ENCODE measurements at regions not wholly inside any gene's neighbourhood (a gene's known extent, or its start where the extent isn't known, plus 50 kb on each side); places are given as distances from the start of the nearest gene placed in this dataset.
A peak's percentile ranks its signal among the peaks of the same experiment; 100 is the strongest.

DNA sequence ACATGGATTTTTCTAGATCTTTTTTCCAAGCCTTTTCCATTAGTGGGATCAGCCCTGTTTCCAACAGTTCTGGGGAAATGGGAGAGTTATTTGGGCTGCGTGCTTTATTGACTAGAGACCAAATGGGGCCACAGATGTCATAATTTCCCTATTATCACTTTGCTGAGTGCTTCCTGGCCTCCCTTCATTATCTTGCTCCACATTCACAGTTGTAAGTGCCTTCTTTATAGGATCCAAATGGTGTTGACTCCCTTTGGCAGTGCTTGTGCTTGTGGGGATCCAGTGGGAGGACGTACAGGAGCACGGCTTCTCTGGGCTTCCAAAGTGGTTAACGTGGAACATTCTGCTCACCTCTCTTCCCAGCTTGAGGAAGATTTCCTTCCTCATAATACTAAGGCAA is 141.0 kb upstream of the RMST start:
- no peak for DNase-seq

GRCh38 chr12:97322388-97322787 is 140.2 kb upstream of the RMST start:
- DNase-seq: no peak

DNA sequence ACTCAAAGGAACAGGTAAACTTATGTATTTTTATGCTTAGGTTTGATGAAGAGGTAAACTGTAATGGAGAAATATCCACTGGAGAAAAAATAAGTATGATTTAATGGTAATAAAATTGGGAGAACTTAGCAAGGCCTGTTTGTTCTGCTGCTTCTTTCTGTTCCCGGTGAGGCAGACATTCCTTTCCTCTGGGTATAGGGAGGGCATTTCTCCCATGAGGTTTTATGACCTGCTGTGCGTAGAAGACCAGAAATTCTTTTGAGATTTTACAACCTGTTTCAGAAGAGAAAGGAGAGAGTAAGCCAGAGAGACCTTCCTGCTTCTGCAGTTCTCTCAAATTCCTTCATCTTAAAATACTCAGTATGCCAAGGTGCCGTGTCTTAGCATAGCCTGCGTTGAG is 139.4 kb upstream of the RMST start:
- DNase-seq: no peak

DNA sequence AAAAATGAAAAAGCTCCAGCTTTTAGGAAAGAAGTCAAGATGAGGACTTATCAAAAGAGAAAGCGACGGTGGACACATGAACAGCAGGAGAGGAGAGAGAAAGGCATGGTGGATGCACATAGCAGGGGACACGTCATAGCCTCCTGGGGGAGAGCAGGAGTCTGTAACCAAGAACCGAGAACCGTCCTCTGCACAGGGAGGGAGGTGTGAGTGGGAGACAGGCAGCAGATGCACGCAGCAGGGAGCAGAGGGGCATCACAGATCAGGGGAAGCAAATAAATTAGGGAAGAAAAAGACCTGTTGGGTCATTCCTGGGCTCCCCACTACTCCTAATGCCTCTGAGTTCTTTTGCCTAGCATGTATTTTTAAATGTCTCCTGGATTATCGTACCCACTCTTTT is 138.1 kb upstream of the RMST start:
- no peak for DNase-seq

GRCh38 chr12:97335115-97335514 is 127.5 kb upstream of the RMST start:
- DNase-seq: no peak

DNA sequence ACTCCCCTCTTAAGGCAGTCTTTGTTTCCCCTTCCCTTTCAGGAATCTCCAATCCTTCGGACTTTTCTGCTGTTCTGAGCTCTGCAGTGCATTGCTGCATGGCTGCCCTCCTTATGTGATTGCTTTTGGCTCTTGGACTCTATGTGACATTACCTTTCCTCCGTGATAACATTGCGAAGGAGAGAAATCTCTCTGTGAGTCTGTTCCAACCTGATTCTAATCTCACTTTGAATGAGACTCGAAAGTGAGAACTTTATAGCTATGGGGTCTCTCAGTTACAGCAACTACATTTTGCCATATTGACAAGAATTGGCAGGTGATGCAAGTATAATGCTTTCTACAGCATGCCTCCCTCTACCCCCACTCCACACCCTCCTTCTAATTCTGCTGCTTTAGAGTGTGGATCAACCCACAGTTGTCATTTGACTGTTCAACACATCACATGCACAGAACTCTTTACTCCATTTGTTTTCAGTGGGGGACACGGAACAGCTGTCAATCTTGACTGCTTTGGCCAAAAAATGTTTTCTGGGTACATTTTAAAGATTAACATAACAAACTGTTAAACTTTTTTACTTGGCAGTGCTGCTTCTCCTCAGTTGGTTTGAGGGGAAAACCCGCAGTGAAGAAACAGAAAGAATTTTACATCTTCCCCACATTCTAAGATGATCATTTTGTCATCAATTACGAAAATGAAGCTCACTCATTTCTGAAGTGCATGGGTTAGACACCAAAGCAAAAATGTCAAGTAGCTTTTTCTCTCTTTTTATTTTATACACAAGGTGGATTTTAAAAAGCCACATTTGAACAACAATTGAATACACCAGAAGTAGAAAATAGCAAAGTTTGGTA is 125.5 kb upstream of the RMST start:
- no peak for DNase-seq

GRCh38 chr12:97342130-97342529 is 120.5 kb upstream of the RMST start:
- DNase-seq: no peak

DNA sequence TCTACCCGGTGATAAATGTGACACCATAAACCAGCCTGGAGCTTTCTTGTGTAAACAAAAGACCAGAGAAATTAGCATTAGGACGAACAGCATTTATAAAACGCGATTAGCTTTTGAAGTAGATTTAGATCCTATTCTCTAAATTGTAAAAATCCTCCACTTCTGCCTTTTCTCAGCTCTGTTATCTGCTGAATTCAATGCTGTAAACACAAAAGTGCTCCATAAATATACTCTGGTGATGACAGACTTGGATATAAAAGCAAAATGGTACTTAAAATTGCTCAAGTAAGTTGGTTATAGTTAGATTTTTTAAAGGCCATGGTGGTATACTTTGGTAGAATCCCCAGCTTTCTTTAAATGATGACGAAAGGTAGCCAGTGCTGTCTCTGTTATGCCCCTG is 114.6 kb upstream of the RMST start:
- DNase-seq: no peak

GRCh38 chr12:97358361-97358760 is 104.2 kb upstream of the RMST start:
- no peak for DNase-seq

DNA sequence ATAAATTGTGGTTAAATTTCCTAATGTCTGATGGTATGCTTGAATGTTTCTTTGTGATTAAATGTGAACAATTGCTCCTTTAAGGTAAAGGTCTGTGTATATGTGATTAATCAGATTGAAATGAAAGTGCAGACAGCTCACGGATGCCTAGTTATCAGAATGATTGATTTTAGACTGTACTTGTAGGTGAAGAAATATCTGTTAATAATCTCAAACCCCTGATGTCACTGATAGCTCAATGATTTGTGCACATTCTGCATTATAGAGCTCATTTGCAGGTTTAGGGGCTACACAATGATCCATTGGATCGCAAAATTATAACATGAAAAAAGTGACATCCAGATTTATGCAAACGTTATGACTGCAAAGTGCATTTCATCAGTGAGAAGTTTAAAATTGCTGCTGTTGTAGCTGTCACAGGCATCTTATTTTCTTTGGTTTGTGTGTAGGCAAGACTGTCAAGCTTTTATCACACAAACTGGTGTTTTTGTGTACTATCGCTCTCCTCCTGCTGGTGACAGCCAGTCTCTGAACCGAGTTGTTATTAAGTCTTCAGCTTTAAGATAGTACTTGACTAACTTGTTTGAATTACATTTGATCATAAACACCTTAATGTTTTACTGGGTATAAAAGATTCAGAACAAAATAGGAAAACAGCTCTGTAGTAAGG is 103.4 kb upstream of the RMST start:
- DNase-seq: no peak

DNA sequence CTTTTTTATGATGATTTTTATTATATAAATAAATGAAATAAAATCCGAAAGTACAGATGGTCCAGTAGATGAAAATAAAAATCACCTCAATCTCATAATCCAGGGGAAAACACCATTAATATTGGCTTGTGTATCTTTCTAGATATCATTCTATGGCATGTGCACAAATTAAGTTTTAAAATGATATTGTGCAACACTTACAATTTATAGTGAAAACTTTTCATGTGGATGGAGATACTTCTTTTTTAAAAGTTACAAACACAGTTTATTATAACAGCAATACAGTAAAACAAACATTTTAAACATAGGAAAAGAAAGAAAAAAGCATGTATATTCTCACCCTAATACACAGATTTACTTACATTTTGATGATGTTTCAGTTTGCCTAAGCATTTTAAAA is 98.9 kb upstream of the RMST start:
- no peak for DNase-seq

GRCh38 chr12:97368462-97369163 is 94.0 kb upstream of the RMST start:
- no peak for DNase-seq

DNA sequence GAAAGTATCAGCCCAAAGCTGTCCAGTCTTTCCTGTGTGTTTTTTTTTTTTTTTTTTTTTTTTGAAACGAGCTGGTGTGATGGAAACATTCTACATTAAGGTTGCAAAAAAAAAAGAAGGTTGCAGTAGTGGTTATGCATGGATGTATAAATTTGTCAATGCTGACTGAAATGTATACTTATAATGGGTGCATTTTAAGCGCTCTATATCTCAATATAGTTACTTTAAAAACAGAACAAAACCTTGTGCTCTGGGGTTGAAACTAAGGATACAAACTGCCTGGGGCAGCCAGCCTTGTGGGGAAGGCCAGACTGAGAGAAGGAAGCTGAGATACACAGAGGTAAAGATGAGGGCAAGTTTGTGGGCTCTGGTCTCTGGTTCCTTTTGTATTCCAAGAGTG is 87.3 kb upstream of the RMST start:
- no peak for DNase-seq

DNA sequence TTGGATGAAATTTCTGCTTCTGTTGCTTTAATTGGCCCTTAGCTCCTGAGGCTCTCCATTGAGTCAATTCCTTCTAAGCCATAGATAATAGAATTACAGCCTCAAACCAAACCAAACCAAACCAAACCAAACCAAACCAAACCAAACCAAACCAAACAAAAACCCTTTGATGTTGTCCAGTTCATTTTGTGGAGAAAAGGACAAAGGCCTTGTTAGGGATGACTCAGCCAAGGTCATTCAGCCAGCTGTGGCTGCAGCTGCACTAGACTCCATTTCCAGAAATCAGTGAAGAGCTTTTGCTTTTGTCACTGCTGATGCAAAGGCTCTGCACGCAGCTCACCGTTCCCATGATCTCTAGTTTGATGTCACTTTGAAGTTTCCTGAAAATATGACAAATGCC is 82.2 kb upstream of the RMST start:
- DNase-seq: peak in 4 of 56 donors; percentile 1 to 14 (median 4)

- DNase-seq: no peak
These were observed 77.5 kb upstream of the RMST start for GRCh38 chr12:97385121-97385520.

DNA sequence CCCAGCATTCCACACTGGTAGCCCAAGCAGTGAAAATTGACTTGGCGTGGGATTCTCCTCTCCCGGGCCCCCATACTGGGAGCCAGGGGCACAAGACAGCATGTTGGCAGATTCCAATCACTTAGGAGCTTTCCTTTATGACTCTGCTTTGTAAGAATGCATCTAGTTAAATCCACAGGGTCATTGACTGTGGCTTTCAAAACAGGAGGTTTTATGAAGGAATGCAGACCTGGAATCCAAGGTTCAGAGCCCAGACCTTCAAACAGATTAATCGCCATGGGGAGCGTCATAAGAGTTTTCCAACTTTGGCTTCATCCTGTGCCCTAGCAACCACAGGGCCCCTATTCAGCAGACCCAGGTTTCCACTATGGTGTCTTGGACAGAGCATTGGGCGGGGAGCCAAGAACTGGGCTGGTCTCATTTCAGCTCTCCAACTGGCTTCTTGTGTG is 76.4 kb upstream of the RMST start:
- DNase-seq: peak in 23 of 56 donors; percentile 1 to 60 (median 9)

DNA sequence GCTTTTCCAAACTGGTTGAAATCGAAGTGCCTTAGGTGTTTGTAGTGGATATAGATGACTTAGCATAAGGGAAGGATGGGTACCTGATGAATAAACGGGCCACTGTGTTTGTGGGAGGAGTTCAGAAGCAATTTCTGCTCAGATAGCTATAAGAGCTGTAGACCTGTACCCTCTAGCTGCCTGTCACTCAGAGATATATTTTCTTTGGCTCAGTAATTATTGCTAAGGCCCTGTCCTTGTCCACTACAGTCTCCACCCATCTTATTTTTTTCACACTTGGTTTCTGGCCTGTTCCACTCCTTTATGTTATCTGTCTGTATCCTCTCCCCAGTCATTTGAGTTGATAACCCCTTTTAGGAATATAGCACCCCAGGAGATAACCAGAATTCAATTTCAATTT is 74.8 kb upstream of the RMST start:
- DNase-seq: no peak

- DNase-seq: no peak
These were observed 67.9 kb upstream of the RMST start for GRCh38 chr12:97394657-97395056.

DNA sequence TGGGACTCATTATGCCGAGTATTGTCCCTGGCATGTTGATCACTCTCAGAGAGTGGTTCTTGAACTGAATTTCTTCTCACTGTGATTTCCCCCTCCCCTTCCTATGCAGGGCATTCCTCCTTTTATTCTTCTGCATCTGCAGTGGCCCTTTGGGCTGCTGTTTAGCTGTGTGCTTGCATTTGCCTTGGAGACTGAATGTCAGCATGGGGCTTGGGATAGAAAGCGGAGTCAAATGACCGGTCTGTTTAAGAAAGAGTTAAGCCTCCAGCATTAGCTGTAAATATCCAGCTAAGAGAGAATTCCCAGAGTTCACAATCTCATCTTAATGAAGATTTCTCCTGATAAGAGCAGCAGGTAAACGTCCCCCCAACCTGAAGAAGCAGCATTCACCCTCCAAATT is 65.6 kb upstream of the RMST start:
- no peak for DNase-seq

GRCh38 chr12:97398704-97399103 is 63.9 kb upstream of the RMST start:
- no peak for DNase-seq

GRCh38 chr12:97404093-97404492 is 58.5 kb upstream of the RMST start:
- no peak for DNase-seq

DNA sequence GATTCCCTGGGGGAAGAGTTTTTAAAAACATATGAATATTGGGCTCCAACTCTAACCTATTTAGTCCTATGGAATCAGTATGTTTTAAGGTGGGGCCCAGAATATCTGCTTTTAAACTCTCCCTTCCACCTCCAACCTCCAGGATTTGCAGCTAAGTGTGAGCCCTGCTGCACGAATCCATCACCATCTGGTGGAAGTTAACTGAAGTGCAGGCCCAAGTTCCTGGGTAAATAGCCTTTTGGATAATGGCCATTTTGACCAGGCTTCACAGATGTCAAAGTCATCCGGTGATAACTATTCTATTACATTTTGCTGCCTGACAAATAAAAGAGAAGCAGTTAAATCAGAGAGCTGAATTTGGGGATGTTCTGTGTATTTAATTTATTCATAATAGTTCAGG is 58.1 kb upstream of the RMST start:
- DNase-seq: peak in 21 of 56 donors; percentile 1 to 63 (median 6)
